ENCODE measurements at regions not wholly inside any gene's neighbourhood (a gene's known extent, or its start where the extent isn't known, plus 50 kb on each side); places are given as distances from the start of the nearest gene placed in this dataset.

GRCh38 chr1:209510063-209510462 lies 73.5 kb upstream of the CAMK1G start:
- Mint-ChIP-seq H3K4me3 (no peak overlapping the region), H3K4me1 (ENCODE audit: low read depth) (no peaks in the 10 kb centered on the region), H3K27me3 (ENCODE audit: low read depth) (peaks cover 11% of the 10 kb centered on the region), H3K27ac (no peak overlapping the region), H3K9me3 (no peaks in the 10 kb centered on the region), H3K36me3 (ENCODE audit: insufficient read depth in 2 of 2) (no peaks in the 10 kb centered on the region)
- DNase-seq (no peak), ATAC-seq (replicated peaks in 1 of 2) (no peak)

DNA sequence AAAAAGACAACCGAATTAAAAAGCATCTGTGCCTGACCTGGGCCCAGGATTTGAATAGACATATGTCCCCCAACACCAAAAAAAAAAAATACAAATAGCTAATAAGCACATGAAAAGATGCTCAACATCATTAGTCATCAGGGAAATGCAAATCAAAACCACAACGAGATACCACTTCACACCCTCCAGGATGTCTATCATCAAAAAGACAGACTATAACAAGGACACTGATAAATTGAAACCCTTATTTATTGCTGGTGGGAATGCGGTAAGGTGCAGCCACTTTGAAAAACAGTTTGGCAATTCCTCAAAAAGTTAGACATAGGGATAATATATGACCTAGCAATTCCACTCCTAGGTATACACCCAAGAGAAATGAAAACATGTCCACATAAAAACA lies 72.3 kb upstream of the CAMK1G start:
- H3K9me3 Mint-ChIP-seq = no peaks in the 10 kb centered on the region

DNA sequence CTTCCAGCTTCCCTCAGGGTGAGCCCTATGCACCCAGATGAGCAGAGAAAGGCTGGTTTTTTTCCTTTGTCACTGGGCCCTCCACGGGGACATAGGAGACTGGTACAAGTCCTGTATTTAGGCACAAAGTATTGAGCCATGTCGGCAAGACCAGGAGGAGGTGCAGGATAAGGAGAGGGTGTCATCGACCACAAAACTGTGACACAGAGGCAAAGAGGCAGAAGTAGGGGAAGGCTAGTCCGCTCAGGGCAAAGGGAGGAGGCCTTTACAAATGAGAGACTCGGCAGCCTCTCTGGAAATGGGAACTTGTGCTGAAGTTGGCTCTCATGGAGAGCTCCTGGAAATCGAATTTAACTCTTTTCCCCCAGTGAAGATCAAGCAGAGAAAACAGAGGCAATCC lies 70.7 kb upstream of the CAMK1G start:
- Mint-ChIP-seq H3K4me1 (ENCODE audit: low read depth) (no peaks in the 10 kb centered on the region), H3K9me3 (no peaks in the 10 kb centered on the region), H3K4me3 (no peak overlapping the region), H3K27me3 (ENCODE audit: low read depth) (peaks cover 6% of the 10 kb centered on the region), H3K27ac (no peak overlapping the region), H3K36me3 (ENCODE audit: insufficient read depth in 2 of 2) (no peaks in the 10 kb centered on the region)
- no peak for ATAC-seq (replicated peaks in 1 of 2)
- DNase-seq = no peak

More for the DNA sequence above, 72.3 kb upstream of the CAMK1G start:
- no peak for DNase-seq
- no peak for ATAC-seq (replicated peaks in 1 of 2)
- Mint-ChIP-seq H3K4me1 (ENCODE audit: low read depth) (no peaks in the 10 kb centered on the region), H3K36me3 (ENCODE audit: insufficient read depth in 2 of 2) (no peaks in the 10 kb centered on the region), H3K27me3 (ENCODE audit: low read depth) (peaks cover 11% of the 10 kb centered on the region), H3K4me3 (no peak overlapping the region), H3K27ac (no peak overlapping the region)

GRCh38 chr1:209513226-209513625 lies 70.3 kb upstream of the CAMK1G start:
- H3K9me3 Mint-ChIP-seq = no peaks in the 10 kb centered on the region
- DNase-seq = no peak
- no peaks in the 10 kb centered on the region for H3K36me3 Mint-ChIP-seq (ENCODE audit: insufficient read depth in 2 of 2)
- H3K27me3 Mint-ChIP-seq (ENCODE audit: low read depth) = peaks cover 6% of the 10 kb centered on the region
- no peak overlapping the region for H3K27ac Mint-ChIP-seq
- H3K4me1 Mint-ChIP-seq (ENCODE audit: low read depth) = no peaks in the 10 kb centered on the region
- H3K4me3 Mint-ChIP-seq = no peak overlapping the region
- peak in 1 of 2 donors; percentile 36 for ATAC-seq (replicated peaks in 1 of 2)

DNA sequence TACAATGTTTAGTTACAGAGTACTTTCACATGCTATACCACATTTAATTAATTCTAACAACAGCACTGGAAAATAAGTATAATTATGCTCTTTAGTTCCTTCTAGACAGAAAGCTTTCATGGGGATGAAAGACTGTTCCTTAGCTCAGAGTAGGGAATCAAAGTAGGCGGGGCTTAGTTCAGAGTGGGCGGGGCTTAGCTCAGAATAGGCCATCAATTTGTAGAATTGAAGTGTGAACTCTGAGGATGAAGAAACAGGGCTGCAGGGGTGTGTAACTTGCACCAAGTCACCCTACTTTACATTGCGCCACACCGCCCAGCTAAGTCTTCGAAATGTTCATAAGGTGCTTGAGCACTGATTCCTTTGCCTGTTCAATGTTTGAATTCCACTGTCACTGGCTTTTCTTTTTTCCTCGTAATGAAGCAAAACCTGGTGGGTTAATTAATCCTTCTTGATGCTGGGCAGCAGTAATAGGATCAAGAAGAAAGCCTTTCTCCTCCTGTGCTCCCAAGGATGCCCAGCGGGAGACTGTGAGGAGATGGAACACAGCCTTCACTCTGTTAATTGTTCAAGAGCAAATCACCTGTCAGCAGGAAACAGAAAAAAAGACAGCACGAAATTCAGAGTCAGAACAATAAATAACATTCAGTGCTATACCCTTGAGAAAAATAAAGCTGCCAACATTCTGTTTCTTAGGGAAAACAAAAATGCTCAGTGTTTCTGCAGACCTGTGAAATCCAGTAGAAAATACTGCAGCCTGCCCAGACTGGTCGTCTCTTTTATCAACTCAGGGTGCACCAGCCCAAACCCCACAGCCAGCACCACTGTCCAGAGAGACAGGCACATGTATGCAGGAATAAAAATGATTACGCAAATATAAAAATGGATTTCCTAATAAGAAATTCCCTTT lies 66.5 kb upstream of the CAMK1G start:
- Mint-ChIP-seq H3K27ac (no peak overlapping the region), H3K36me3 (ENCODE audit: insufficient read depth in 2 of 2) (no peaks in the 10 kb centered on the region), H3K9me3 (no peaks in the 10 kb centered on the region), H3K4me1 (ENCODE audit: low read depth) (no peaks in the 10 kb centered on the region), H3K4me3 (no peak overlapping the region), H3K27me3 (ENCODE audit: low read depth) (no peaks in the 10 kb centered on the region)
- no peak for ATAC-seq (replicated peaks in 1 of 2)
- no peak for DNase-seq

GRCh38 chr1:209517681-209518050 lies 65.8 kb upstream of the CAMK1G start:
- Mint-ChIP-seq H3K27me3 (ENCODE audit: low read depth) (no peaks in the 10 kb centered on the region), H3K27ac (no peak overlapping the region), H3K9me3 (no peaks in the 10 kb centered on the region), H3K4me3 (no peak overlapping the region), H3K4me1 (ENCODE audit: low read depth) (no peaks in the 10 kb centered on the region), H3K36me3 (ENCODE audit: insufficient read depth in 2 of 2) (no peaks in the 10 kb centered on the region)
- no peak for DNase-seq
- ATAC-seq (replicated peaks in 1 of 2) = no peak

GRCh38 chr1:209519786-209520185 lies 63.7 kb upstream of the CAMK1G start:
- no peak overlapping the region for H3K4me3 Mint-ChIP-seq
- H3K4me1 Mint-ChIP-seq (ENCODE audit: low read depth) = no peaks in the 10 kb centered on the region
- DNase-seq (no peak), ATAC-seq (replicated peaks in 1 of 2) (no peak)
- no peaks in the 10 kb centered on the region for H3K9me3 Mint-ChIP-seq
- H3K36me3 Mint-ChIP-seq (ENCODE audit: insufficient read depth in 2 of 2) = no peaks in the 10 kb centered on the region
- no peak overlapping the region for H3K27ac Mint-ChIP-seq
- H3K27me3 Mint-ChIP-seq (ENCODE audit: low read depth) = peaks cover 3% of the 10 kb centered on the region

GRCh38 chr1:209522826-209523225 lies 60.7 kb upstream of the CAMK1G start:
- Mint-ChIP-seq H3K4me3 (no peak overlapping the region), H3K27ac (no peak overlapping the region), H3K9me3 (no peaks in the 10 kb centered on the region), H3K27me3 (ENCODE audit: low read depth) (peaks cover 19% of the 10 kb centered on the region), H3K36me3 (ENCODE audit: insufficient read depth in 2 of 2) (no peaks in the 10 kb centered on the region), H3K4me1 (ENCODE audit: low read depth) (no peaks in the 10 kb centered on the region)
- ATAC-seq (replicated peaks in 1 of 2) (no peak), DNase-seq (no peak)

GRCh38 chr1:209526137-209526536 lies 57.4 kb upstream of the CAMK1G start:
- Mint-ChIP-seq H3K27ac (no peak overlapping the region), H3K9me3 (no peaks in the 10 kb centered on the region), H3K27me3 (ENCODE audit: low read depth) (peaks cover 33% of the 10 kb centered on the region), H3K4me3 (no peak overlapping the region), H3K4me1 (ENCODE audit: low read depth) (no peaks in the 10 kb centered on the region), H3K36me3 (ENCODE audit: insufficient read depth in 2 of 2) (no peaks in the 10 kb centered on the region)
- DNase-seq = no peak
- ATAC-seq (replicated peaks in 1 of 2) = no peak

GRCh38 chr1:209527372-209527771 lies 56.1 kb upstream of the CAMK1G start:
- Mint-ChIP-seq H3K4me1 (ENCODE audit: low read depth) (no peaks in the 10 kb centered on the region), H3K4me3 (no peak overlapping the region), H3K36me3 (ENCODE audit: insufficient read depth in 2 of 2) (no peaks in the 10 kb centered on the region), H3K27ac (no peak overlapping the region), H3K9me3 (no peaks in the 10 kb centered on the region), H3K27me3 (ENCODE audit: low read depth) (peaks cover 42% of the 10 kb centered on the region)
- ATAC-seq (replicated peaks in 1 of 2) (no peak), DNase-seq (no peak)

DNA sequence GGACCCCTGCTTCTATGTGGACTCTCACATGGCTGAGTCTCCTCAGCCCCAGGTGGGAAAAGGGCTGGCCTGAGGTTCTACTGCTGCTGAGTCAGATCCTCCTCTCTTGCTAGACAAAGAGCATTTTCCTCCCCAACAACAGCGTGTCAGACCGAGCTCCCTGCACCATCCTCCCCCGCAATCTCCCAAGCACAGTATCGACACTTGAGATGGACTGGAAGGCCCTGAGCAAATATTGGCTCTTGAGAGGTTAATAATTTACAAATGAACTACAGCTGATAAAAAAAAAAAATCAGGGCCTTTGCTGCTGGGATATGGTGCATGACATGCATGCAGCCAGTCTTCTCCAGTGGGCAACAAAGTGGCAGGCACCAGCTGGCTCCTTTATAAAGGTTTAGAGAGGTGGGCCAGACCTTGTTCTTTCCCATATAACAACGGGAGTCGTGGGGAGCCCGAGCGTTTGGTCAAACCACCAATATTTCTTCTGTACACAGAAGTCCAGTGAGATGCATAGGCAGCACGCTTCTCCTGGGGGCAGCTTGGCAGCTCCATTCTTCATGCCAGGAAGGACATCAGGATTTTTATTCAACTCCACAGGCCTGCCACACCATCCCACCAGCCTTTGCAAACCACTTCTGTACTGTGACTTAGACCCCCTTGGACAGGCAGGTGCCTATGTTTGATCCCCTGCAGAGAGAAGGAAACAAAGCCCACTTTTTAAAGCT lies 55.4 kb upstream of the CAMK1G start:
- ATAC-seq (replicated peaks in 1 of 2) = no peak
- Mint-ChIP-seq H3K36me3 (ENCODE audit: insufficient read depth in 2 of 2) (no peaks in the 10 kb centered on the region), H3K4me1 (ENCODE audit: low read depth) (no peaks in the 10 kb centered on the region), H3K27me3 (ENCODE audit: low read depth) (peaks cover 47% of the 10 kb centered on the region), H3K27ac (no peak overlapping the region), H3K4me3 (no peak overlapping the region), H3K9me3 (no peaks in the 10 kb centered on the region)
- DNase-seq = no peak

DNA sequence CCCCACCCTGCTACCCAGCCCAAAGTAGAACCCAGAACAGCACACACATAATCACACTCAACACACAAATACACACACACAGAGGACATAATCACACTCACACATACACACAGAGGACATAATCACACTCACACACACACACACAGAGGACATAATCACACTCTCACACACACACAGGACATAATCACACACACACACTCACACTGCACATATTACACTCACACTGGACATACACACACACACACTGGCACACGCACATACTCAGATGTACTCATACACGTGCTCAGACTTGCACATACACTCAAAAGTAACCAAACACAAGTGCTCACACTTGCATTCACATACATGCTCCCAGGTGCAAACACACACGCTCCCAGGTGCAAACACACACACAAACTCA lies 54.3 kb upstream of the CAMK1G start:
- no peaks in the 10 kb centered on the region for H3K4me1 Mint-ChIP-seq (ENCODE audit: low read depth)
- peaks cover 51% of the 10 kb centered on the region for H3K27me3 Mint-ChIP-seq (ENCODE audit: low read depth)
- no peaks in the 10 kb centered on the region for H3K36me3 Mint-ChIP-seq (ENCODE audit: insufficient read depth in 2 of 2)
- no peak overlapping the region for H3K27ac Mint-ChIP-seq
- ATAC-seq (replicated peaks in 1 of 2) (no peak), DNase-seq (no peak)
- H3K9me3 Mint-ChIP-seq = no peaks in the 10 kb centered on the region
- no peak overlapping the region for H3K4me3 Mint-ChIP-seq

DNA sequence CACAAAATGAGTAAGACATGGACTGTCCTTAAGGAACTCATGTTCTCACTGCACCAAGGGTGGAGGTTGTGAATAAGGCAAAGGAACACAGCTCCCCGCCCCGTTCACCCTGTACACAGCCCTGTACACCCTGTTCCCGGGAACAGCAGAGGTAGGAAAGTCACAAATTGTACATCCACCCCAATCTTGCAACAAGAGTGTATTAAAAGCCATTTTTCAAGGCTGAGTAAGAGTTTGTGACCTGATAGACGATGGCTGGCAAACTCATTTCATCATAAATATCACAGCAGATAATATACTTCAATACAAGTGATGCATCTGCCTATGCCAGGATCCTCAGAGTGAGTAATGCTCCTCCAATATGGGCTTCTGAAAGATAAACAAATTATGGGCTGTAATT lies 52.5 kb upstream of the CAMK1G start:
- no peak for DNase-seq

More for the DNA sequence above, 52.5 kb upstream of the CAMK1G start:
- H3K9me3 Mint-ChIP-seq = no peaks in the 10 kb centered on the region
- H3K27me3 Mint-ChIP-seq (ENCODE audit: low read depth) = peaks cover 44% of the 10 kb centered on the region
- no peak overlapping the region for H3K27ac Mint-ChIP-seq
- no peak overlapping the region for H3K4me3 Mint-ChIP-seq
- no peaks in the 10 kb centered on the region for H3K4me1 Mint-ChIP-seq (ENCODE audit: low read depth)
- ATAC-seq (replicated peaks in 1 of 2) = no peak
- H3K36me3 Mint-ChIP-seq (ENCODE audit: insufficient read depth in 2 of 2) = no peaks in the 10 kb centered on the region

All from activated T-cell treated with anti-CD3 and anti-CD28 coated beads, Interleukin-2, amount 50 U/mL, for 72 hours (primary cell).